GM12892 (cell line): ENCODE measurements at regions not wholly inside any gene's neighbourhood (a gene's known extent, or its start where the extent isn't known, plus 50 kb on each side); places are given as distances from the start of the nearest gene placed in this dataset.

Experiments used
- POLR2A ChIP-seq: IDR thresholded peaks from 2 replicates; pipeline ENCODE4 v1.6.1; 2011; ENCODE audit warnings: low read depth, low read length, control low read depth
- POLR2AphosphoS5 ChIP-seq: IDR thresholded peaks from 2 replicates; pipeline ENCODE4 v1.6.1; 2011; ENCODE audit warnings: low read depth, low read length, control low read depth
- TAF1 ChIP-seq: IDR thresholded peaks from 2 replicates; pipeline ENCODE4 v1.6.1; 2011; ENCODE audit warnings: low read depth, mild to moderate bottlenecking, control low read depth, low read length, borderline replicate concordance

DNA sequence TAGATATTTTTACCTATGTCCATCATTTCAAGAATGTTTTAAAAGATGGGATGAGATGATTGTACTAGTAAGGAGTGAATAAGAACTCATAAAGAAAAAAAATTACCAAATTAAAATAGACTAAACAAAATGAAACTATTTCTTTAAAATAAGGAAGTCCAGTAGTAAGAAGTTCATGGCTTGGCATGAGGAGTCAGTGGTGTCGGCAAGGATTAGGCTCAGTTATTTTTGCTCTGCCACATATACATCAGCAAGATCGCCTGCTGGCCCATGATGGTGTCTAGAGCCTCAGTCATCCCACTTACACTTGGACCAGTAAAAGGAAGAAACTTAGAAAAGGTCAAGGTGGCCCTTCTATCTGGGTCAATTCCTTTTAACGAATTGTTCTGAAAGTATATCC is 300.9 kb upstream of the SLC8A1 start:
- no peak for TF ChIP-seq POLR2A
- TF ChIP-seq POLR2AphosphoS5: no peak
- no peak for TF ChIP-seq TAF1
